Prostate gland (tissue), 2 donors: ENCODE measurements at regions not wholly inside any gene's neighbourhood (a gene's known extent, or its start where the extent isn't known, plus 50 kb on each side); places are given as distances from the start of the nearest gene placed in this dataset.

ENCODE experiments used
- POLR2A ChIP-seq: fragments of 450-650 bp; IDR thresholded peaks from one replicate; pipeline ENCODE4 v1.6.1; 2016; ENCODE audit warnings: antibody characterized with exemption, mild to moderate bottlenecking
- POLR2AphosphoS5 ChIP-seq: sonication (generic); formaldehyde crosslinking; IDR thresholded peaks from one replicate; pipeline ENCODE4 v1.6.1; 2017; ENCODE audit warnings: antibody characterized with exemption
- TF ChIP-seq, protein P1 (sequence below), 4 experiments: fragments of 200-600 bp in 2 of 4; fragments of 450-650 bp in 2 of 4; sonication (generic) in 2 of 4; IDR thresholded peaks; 1 replicate in 3 of 4; 2 replicates in 1 of 4; pipeline ENCODE4 v1.5.1; 2016 to 2019; ENCODE audit warnings: antibody characterized with exemption in 4 of 4, mild to moderate bottlenecking in 2 of 4, moderate library complexity in 2 of 4

DNA sequence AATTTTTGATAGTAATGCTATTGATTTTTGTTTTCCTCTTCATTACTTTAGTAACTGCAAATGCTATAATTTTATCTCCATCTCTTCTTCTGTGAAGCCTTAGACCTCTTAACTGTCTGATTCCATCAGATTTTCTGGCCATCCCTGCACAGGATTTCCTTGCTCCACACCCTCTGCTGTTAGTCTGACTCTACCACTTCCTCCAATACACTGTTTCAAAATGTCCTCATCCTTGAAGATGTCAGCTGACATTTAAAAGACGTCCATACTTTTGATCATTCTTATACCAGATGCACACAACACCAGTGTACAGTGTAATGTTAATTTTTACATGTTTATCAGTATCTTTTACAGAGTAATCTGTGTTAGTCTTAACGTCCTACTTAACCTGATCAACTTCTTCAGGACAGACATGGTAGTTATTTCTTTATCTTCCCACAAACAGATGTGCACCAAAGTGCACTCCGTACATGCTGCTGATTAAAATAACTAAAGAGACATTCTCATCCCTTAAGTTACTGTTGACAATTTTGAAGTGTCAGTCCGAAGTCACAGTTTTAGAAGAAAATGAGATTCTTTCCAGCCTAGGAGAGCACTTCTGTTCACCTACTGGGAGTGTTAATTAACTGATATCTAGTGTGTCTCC is 102.4 kb upstream of the RASGRP1 start:
- TF ChIP-seq, protein P1, sequence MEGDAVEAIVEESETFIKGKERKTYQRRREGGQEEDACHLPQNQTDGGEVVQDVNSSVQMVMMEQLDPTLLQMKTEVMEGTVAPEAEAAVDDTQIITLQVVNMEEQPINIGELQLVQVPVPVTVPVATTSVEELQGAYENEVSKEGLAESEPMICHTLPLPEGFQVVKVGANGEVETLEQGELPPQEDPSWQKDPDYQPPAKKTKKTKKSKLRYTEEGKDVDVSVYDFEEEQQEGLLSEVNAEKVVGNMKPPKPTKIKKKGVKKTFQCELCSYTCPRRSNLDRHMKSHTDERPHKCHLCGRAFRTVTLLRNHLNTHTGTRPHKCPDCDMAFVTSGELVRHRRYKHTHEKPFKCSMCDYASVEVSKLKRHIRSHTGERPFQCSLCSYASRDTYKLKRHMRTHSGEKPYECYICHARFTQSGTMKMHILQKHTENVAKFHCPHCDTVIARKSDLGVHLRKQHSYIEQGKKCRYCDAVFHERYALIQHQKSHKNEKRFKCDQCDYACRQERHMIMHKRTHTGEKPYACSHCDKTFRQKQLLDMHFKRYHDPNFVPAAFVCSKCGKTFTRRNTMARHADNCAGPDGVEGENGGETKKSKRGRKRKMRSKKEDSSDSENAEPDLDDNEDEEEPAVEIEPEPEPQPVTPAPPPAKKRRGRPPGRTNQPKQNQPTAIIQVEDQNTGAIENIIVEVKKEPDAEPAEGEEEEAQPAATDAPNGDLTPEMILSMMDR (IDR thresholded peaks at IDR 0.05): no peak
- TF ChIP-seq POLR2AphosphoS5 (no peak), POLR2A (no peak)
